Neuron (in vitro differentiated cells): ENCODE measurements at regions not wholly inside any gene's neighbourhood (a gene's known extent, or its start where the extent isn't known, plus 50 kb on each side); places are given as distances from the start of the nearest gene placed in this dataset.

Experiments
- H2AFZ ChIP-seq: one replicate; pipeline ENCODE4 v1.6.1; 2013; ENCODE audit warnings: low read depth, mild to moderate bottlenecking, inconsistent platforms, low read length, moderate library complexity
- H3K27me3 ChIP-seq: one replicate; pipeline ENCODE4 v1.6.1; 2013; ENCODE audit warnings: low read length; ENCODE audit not compliant: insufficient read depth
- H3K36me3 ChIP-seq: one replicate; pipeline ENCODE4 v1.6.1; 2013; ENCODE audit warnings: low read length; ENCODE audit not compliant: insufficient read depth
- H3K4me1 ChIP-seq: one replicate; pipeline ENCODE4 v1.6.1; 2013; ENCODE audit warnings: low read length; ENCODE audit not compliant: insufficient read depth
- H3K4me3 ChIP-seq: 2 replicates; pipeline ENCODE4 v1.5.1; 2013; ENCODE audit warnings: mild to moderate bottlenecking, low read length, moderate library complexity
- H3K9me3 ChIP-seq: one replicate; pipeline ENCODE4 v1.6.1; 2013; ENCODE audit warnings: low read length

GRCh38 chr14:29165431-29165830 lies 398.8 kb downstream of the FOXG1 start:
- H3K36me3 ChIP-seq: no peaks in the 10 kb centered on the region
- no peaks in the 10 kb centered on the region for H3K27me3 ChIP-seq
- H2AFZ ChIP-seq: no peak overlapping the region
- H3K9me3 ChIP-seq: no peaks in the 10 kb centered on the region
- H3K4me3 ChIP-seq: no peak overlapping the region
- no peaks in the 10 kb centered on the region for H3K4me1 ChIP-seq

GRCh38 chr14:29166507-29166906 lies 399.9 kb downstream of the FOXG1 start:
- no peaks in the 10 kb centered on the region for H3K9me3 ChIP-seq

GRCh38 chr14:29168149-29168548 lies 401.6 kb downstream of the FOXG1 start:
- no peaks in the 10 kb centered on the region for H3K27me3 ChIP-seq
- H2AFZ ChIP-seq: no peak overlapping the region
- no peaks in the 10 kb centered on the region for H3K4me1 ChIP-seq
- no peaks in the 10 kb centered on the region for H3K36me3 ChIP-seq
- H3K9me3 ChIP-seq: no peaks in the 10 kb centered on the region
- H3K4me3 ChIP-seq: no peak overlapping the region

More at GRCh38 chr14:29166507-29166906, 399.9 kb downstream of the FOXG1 start:
- H2AFZ ChIP-seq: no peak overlapping the region
- H3K27me3 ChIP-seq: no peaks in the 10 kb centered on the region
- no peak overlapping the region for H3K4me3 ChIP-seq
- H3K36me3 ChIP-seq: no peaks in the 10 kb centered on the region
- no peaks in the 10 kb centered on the region for H3K4me1 ChIP-seq

GRCh38 chr14:29169408-29169807 lies 402.8 kb downstream of the FOXG1 start:
- Histone ChIP-seq H3K4me1 (no peaks in the 10 kb centered on the region), H3K4me3 (no peak overlapping the region), H2AFZ (no peak overlapping the region), H3K27me3 (no peaks in the 10 kb centered on the region), H3K36me3 (no peaks in the 10 kb centered on the region), H3K9me3 (no peaks in the 10 kb centered on the region)

DNA sequence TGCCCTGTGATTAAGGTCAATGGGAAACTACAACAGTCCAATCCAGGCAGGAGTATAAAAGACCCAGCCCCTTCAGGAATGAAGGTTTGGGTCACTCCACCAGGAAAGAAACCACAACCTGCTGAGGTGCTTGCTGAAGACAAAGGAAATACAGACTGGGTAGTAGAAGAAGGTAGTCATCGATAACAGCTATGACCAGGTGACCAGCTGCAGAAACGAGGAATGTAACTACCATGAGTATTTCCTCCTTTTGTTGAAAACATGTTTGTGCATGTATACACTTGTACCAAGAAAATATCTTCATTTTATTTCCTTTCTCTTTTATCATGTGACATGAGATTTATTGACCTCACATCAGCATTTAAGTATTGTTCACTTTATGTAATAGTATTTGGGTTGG lies 409.1 kb downstream of the FOXG1 start:
- Histone ChIP-seq H2AFZ (no peak overlapping the region), H3K4me3 (no peak overlapping the region), H3K36me3 (no peaks in the 10 kb centered on the region), H3K4me1 (no peaks in the 10 kb centered on the region), H3K27me3 (no peaks in the 10 kb centered on the region), H3K9me3 (no peaks in the 10 kb centered on the region)

- H3K9me3 ChIP-seq: no peaks in the 10 kb centered on the region
- no peaks in the 10 kb centered on the region for H3K36me3 ChIP-seq
- no peak overlapping the region for H3K4me3 ChIP-seq
- no peak overlapping the region for H2AFZ ChIP-seq
- no peaks in the 10 kb centered on the region for H3K27me3 ChIP-seq
- H3K4me1 ChIP-seq: no peaks in the 10 kb centered on the region
These were observed 410.3 kb downstream of the FOXG1 start for GRCh38 chr14:29176876-29177275.

GRCh38 chr14:29178971-29179370 lies 412.4 kb downstream of the FOXG1 start:
- Histone ChIP-seq H3K4me1 (no peaks in the 10 kb centered on the region), H3K27me3 (no peaks in the 10 kb centered on the region), H3K36me3 (no peaks in the 10 kb centered on the region), H3K9me3 (no peaks in the 10 kb centered on the region), H3K4me3 (no peak overlapping the region), H2AFZ (no peak overlapping the region)

GRCh38 chr14:29191092-29191491 lies 424.5 kb downstream of the FOXG1 start:
- H3K4me1 ChIP-seq: no peaks in the 10 kb centered on the region
- no peaks in the 10 kb centered on the region for H3K9me3 ChIP-seq
- no peak overlapping the region for H3K4me3 ChIP-seq
- H3K36me3 ChIP-seq: no peaks in the 10 kb centered on the region
- no peak overlapping the region for H2AFZ ChIP-seq
- no peaks in the 10 kb centered on the region for H3K27me3 ChIP-seq

DNA sequence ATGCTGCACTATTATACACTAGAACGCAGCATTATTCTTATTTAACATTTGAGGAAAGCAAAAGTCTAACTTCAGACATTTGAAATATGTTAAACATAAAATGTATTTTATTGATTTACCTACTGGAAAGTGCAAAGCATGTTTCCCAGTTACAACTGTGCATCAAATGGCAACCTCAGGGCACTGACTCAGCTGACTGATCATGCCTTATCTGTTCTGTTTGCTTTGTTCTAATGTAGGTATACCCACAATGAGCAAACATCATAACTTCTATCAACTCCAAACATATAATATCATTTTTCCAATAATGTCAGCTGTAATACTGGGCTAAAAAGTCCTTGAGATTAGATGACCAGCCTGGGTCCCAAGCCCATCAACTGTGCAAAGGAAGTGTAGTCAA lies 431.0 kb downstream of the FOXG1 start:
- Histone ChIP-seq H3K9me3 (no peaks in the 10 kb centered on the region), H3K36me3 (no peaks in the 10 kb centered on the region), H3K4me1 (no peaks in the 10 kb centered on the region), H2AFZ (no peak overlapping the region), H3K27me3 (no peaks in the 10 kb centered on the region), H3K4me3 (no peak overlapping the region)

- Histone ChIP-seq H3K4me1 (peaks cover 17% of the 10 kb centered on the region), H2AFZ (no peak overlapping the region), H3K4me3 (no peak overlapping the region), H3K9me3 (no peaks in the 10 kb centered on the region), H3K27me3 (no peaks in the 10 kb centered on the region), H3K36me3 (no peaks in the 10 kb centered on the region)
These were observed 439.1 kb downstream of the FOXG1 start for GRCh38 chr14:29205658-29206057.

DNA sequence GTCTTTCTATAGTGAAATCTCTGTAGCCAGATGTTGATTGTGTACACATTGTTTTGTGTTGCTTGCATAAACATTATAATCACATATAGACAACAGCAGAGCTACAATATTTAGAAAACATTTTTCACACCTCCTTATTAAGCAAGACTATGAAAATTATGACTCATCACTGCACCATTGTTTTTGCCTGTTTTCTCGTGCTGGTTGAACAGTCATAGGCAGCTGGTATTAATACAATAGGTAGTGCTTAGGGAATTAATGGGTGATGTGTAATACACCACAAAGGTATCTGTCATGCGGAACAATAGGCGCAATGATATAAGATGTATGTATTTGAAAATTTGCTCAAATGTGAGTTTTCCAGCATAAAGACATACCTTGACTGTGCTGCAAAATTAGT lies 449.3 kb downstream of the FOXG1 start:
- Histone ChIP-seq H3K4me3 (no peak overlapping the region), H3K27me3 (peaks cover 4% of the 10 kb centered on the region), H3K4me1 (peaks cover 19% of the 10 kb centered on the region), H2AFZ (no peak overlapping the region), H3K9me3 (no peaks in the 10 kb centered on the region), H3K36me3 (no peaks in the 10 kb centered on the region)

DNA sequence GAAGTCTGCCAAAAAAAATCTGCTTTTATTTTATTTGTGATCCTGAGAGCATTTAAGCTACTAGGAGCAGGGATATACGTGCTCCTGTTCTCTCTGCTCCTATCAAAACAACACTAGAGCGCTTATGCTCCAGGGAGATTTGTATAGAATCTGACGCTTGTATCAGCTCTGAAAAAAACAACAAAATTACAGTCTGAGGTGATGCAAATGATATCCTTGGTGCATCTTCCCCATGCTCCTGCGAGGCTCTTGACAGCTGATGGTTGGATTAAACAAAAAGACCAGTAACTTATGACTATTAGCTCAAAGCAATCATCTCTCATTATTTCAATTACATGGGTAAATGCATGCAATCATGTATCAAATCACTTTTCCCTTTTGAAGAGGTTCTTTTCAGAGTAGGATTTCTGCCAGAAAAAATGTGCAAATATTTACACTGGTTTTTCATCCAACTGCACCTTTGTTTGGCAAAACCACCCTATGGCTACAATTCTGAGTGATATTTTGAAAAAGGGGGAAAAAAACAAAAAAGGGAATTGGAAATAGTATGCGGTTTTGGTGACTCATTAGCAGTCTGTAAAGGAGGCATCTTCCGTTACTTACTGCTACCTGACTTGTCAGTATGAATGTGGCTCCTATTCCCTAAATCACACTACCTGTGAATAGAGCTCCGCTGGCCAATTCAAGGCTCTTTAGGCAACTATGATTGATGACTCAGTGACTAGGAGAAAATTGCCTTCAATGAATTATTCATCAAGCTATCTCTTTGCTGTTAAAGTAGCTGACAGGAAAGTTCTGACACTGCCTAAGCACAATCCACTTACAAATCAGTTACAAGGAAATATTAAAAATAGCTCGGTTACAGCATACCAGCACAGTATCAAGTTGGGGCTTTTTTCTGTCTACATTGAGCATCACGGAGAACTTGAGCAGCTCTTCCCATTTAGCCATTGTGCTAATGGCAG lies 450.0 kb downstream of the FOXG1 start:
- Histone ChIP-seq H3K4me1 (peaks cover 19% of the 10 kb centered on the region), H3K36me3 (no peaks in the 10 kb centered on the region)

GRCh38 chr14:29217813-29218450 lies 451.3 kb downstream of the FOXG1 start:
- Histone ChIP-seq H3K36me3 (no peaks in the 10 kb centered on the region), H3K27me3 (peaks cover 5% of the 10 kb centered on the region), H3K9me3 (no peaks in the 10 kb centered on the region), H3K4me3 (no peak overlapping the region), H3K4me1 (peaks cover 19% of the 10 kb centered on the region), H2AFZ (no peak overlapping the region)

More for the DNA sequence above, 450.0 kb downstream of the FOXG1 start:
- no peaks in the 10 kb centered on the region for H3K9me3 ChIP-seq
- peaks cover 5% of the 10 kb centered on the region for H3K27me3 ChIP-seq
- H3K4me3 ChIP-seq: no peak overlapping the region
- no peak overlapping the region for H2AFZ ChIP-seq
